GM19468 (cell line): ENCODE measurements at regions not wholly inside any gene's neighbourhood (a gene's known extent, or its start where the extent isn't known, plus 50 kb on each side); places are given as distances from the start of the nearest gene placed in this dataset.

Source experiments
- ATAC-seq: cut with Tn5 transposase; IDR thresholded peaks from one replicate; pipeline ENCODE4 v1.9.1; 2021; ENCODE audit warnings: mild to moderate bottlenecking, moderate library complexity, moderate number of reproducible peaks; ENCODE audit not compliant: unreplicated experiment; ENCODE audit errors: extremely low read depth

GRCh38 chr7:110066843-110067242 lies 1024.1 kb upstream of the LRRN3 start:
- ATAC-seq: no peak

GRCh38 chr7:110071192-110071591 lies 1019.7 kb upstream of the LRRN3 start:
- ATAC-seq: no peak

DNA sequence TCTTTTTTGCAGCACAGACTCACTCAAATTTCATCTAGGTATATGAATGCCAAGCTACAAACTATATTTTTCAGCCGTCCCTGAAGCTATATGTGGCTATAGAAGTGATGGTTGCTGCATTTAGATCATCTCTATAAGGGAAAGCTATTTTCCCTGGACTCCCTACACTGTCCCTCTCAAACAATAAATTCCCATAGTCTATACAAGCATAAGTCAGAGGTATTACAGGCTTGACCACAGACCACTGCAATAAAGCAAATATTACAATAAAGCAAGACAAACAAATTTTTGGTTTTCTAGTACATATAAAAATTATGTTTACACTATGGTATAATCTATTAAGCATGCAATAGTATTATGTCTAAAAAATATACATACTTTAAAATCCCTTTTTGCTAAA lies 1015.5 kb upstream of the LRRN3 start:
- no peak for ATAC-seq

DNA sequence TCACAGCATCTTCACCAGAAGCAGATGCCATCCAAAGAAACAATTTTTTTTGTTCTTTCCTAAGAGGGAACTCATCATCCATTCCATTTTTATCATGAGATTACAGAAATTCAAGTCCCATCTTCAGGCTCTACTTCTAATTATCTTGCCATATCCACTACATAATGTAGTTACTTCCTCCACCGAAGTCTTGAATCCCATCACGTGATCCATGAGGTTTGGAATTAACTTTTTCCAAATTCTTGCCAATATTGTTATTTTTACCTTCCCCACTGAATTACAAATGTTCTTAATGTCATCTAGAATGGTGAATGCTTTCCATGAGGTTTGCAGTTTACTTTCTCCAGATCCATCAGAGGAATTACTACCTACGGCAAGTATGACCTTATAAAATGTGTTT lies 1014.7 kb upstream of the LRRN3 start:
- ATAC-seq: no peak

- no peak for ATAC-seq
Observed at GRCh38 chr7:110084181-110084807, 1006.6 kb upstream of the LRRN3 start.

DNA sequence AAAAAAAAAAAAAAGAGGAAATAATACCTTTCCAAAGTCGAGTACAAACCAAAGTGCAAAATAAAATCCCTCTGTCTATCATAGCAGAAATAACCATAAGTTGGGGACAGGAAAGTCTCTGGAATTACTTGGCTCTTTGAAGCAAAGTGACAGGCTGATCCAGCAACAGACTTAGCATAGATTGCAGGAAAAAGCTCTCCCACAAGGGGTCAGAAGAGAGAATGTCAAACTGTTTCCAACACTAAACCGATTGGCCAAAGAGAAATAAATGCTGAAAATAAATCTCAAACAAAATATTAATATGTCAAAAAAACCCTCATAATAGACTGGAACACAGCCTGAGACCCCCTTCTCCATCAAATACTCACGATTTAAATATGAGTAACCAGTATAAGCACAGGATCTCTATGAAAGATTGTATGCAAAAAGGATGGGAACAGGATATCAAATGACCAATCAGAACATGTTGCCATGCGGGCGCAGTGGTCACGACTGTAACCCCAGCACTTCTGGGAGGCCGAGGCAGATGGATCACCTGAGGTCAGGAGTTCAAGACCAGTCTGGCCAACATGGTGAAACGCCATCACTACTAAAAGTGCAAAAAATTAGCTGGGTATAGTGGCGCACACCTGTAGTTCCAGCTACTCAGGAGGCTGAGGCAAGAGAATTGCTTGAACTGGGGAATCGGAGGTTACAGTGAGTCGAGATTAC lies 1000.7 kb upstream of the LRRN3 start:
- ATAC-seq: no peak

DNA sequence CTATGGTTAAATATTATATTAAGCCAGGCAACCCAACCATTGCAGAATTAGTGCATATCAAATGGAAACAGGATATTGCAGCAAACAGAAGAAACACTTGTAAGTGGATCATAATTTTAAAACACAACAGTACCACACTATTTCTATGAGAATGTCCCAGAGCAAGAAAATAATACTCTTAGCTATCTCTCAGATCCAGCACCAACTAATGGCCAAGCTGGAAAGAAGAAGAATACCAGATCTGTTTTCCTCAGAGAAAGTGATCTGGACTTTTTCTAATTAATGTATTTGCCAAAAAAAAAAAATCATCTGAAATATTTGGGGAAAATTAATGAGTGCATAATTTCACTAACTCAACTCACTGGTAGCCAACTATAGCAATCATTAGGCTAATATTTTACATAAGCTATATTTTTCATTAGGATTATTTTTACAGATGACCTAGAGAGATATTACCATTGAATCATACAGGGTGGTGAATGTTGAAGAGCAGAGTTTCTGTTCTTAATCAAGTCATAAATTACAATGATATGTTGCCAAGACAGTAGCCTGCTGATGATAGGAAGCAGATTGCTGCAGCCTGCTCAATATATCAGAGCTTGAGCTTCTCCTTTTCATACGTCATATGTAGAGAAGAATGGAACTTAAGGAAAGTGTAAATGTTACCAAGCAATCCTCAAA lies 995.4 kb upstream of the LRRN3 start:
- no peak for ATAC-seq

- no peak for ATAC-seq
Observed at GRCh38 chr7:110104243-110104642, 986.7 kb upstream of the LRRN3 start.

DNA sequence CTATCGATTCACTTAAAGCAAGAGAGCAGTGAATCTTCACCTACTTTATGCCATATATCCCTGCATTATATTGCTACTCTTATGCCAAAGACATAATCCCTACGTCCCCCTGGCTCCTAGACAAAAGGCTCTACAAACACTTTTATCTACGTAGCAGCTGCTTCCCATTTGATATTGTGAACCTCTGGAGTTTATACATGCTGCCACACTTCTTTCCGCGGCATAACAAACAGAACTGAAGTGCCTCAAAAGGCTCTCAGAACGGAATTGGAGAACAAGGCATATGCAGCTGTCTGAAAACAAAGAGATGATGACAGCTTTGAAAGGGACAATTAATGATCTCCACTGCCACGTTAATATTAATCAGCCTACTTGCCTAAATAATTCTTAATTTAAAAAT lies 985.6 kb upstream of the LRRN3 start:
- ATAC-seq: no peak

DNA sequence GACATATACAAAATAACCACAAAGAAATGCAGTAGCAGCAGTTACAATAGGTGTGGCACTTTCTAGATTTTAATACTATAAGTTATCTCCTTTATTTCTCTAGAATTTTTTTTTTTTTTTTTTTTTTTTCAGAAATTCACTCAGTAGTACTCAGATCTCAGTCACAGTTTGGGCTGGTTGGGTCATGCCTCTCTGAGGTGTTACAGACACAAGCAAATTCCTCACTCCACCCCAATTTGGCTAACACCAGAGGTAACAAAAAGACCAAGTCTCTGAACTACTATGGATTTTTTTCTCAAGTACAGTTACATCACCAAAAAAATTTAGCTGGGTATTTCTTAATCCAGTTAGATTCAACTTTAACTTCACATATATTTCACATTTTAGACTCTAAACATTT lies 985.1 kb upstream of the LRRN3 start:
- no peak for ATAC-seq

GRCh38 chr7:110119883-110120581 lies 970.9 kb upstream of the LRRN3 start:
- no peak for ATAC-seq

DNA sequence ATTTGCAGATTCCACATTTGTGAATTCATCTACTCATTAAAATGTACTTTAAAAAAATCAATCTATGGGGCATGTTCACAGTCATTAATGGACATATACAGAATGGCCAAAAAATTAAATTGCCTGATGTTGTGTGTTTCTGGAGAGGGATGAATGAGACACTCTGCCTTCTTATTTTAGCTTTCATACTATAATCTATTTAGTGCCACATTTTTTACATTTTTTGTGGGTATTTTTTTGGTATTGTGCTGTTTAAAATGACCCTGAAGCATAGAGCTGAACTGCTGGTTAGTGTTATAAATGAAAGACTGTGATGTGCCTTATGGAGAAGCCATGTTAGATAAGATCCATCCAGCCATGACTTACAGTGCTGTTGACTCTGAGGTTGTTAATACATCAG lies 961.8 kb upstream of the LRRN3 start:
- ATAC-seq: no peak

- no peak for ATAC-seq
Observed at GRCh38 chr7:110130669-110131068, 960.3 kb upstream of the LRRN3 start.

DNA sequence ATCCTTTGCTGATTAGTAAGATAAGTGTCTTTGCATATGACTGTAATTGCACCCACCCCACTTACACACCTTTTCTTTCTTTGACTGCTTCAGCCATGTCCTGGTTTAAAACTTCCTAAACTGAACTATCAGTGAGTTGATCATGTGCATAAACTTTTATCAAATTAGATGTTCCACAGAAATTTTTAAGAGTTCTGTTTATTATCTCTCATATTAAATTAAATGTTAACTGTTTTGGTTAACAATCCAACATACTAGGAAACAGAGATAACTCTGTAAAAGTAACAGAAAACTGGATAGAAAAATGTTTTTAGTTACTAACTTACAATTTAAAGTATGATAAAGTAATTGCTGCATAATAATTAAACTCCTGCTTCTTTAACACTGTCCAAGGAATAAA lies 959.6 kb upstream of the LRRN3 start:
- no peak for ATAC-seq

DNA sequence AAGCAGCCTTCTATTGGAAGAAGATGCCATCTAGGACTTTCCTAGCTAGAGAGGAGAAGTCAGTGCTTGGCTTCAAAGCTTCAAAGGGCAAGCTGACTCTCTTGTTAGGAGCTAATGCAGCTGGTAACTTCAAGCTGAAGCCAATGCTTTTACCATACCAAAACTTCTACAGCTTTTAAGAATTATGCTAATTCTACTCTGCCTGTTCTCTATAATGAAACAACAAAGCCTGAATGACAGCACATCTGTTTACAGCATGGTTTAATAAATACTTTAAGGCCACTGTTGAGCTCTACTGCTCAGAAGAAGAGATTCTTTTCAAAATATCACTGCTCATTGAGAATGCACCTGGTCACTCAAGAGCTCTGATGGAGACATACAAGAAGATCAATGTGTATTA lies 951.9 kb upstream of the LRRN3 start:
- no peak for ATAC-seq

GRCh38 chr7:110142939-110143526 lies 947.9 kb upstream of the LRRN3 start:
- ATAC-seq: no peak

GRCh38 chr7:110144599-110144998 lies 946.3 kb upstream of the LRRN3 start:
- ATAC-seq: no peak

- no peak for ATAC-seq
Observed at GRCh38 chr7:110148054-110148453, 942.9 kb upstream of the LRRN3 start.

- ATAC-seq: no peak
Observed at GRCh38 chr7:110153222-110153621, 937.7 kb upstream of the LRRN3 start.

GRCh38 chr7:110156511-110156910 lies 934.4 kb upstream of the LRRN3 start:
- no peak for ATAC-seq
